Calu3 (cell line): ENCODE measurements at regions not wholly inside any gene's neighbourhood (a gene's known extent, or its start where the extent isn't known, plus 50 kb on each side); places are given as distances from the start of the nearest gene placed in this dataset.
A peak's percentile ranks its signal among the peaks of the same experiment; 100 is the strongest.

Source experiments
- BruUV-seq: library from RNA; stranded (reverse); fragments of 400-500 nt; replicated peaks from 2 replicates; lab custom pipeline; 2021; lab: Mats Ljungman, UMichigan
- CTCF ChIA-PET: fragments of 300-600 bp; sonication (Branson Sonifier 250); formaldehyde crosslinking; loops from one replicate; lab custom pipeline; 2022; ENCODE audit warnings: antibody characterized with exemption; lab: Charles Lee
- DNase-seq: peaks from one replicate; pipeline ENCODE4 v3.0.0; 2022
- H3K27ac Mint-ChIP-seq: one replicate; pipeline ENCODE4 v1.8.0; 2022; ENCODE audit warnings: mixed read lengths; ENCODE audit not compliant: unreplicated experiment
- H3K27me3 Mint-ChIP-seq: one replicate; pipeline ENCODE4 v1.8.0; 2022; ENCODE audit warnings: mixed read lengths; ENCODE audit not compliant: unreplicated experiment
- H3K36me3 Mint-ChIP-seq: one replicate; pipeline ENCODE4 v1.8.0; 2022; ENCODE audit warnings: mild to moderate bottlenecking, moderate library complexity, mixed read lengths; ENCODE audit not compliant: insufficient read depth, unreplicated experiment
- H3K4me1 Mint-ChIP-seq: one replicate; pipeline ENCODE4 v1.8.0; 2022; ENCODE audit warnings: mild to moderate bottlenecking, low read depth, mixed read lengths; ENCODE audit not compliant: unreplicated experiment
- H3K4me3 Mint-ChIP-seq: one replicate; pipeline ENCODE4 v1.8.0; 2022; ENCODE audit warnings: mild to moderate bottlenecking, low read depth, moderate library complexity, mixed read lengths; ENCODE audit not compliant: unreplicated experiment
- H3K9me3 Mint-ChIP-seq: one replicate; pipeline ENCODE4 v1.8.0; 2022; ENCODE audit warnings: low read depth, mixed read lengths; ENCODE audit not compliant: unreplicated experiment
- intact Hi-C: fragments of 100-400 bp; cut with micrococcal nuclease; formaldehyde crosslinking; loops from one replicate; pipeline ENCODE4 v1.10.0; 2022; ENCODE audit not compliant: unreplicated experiment
- TF ChIP-seq, protein P1 (sequence below): fragments of 200-600 bp; IDR thresholded peaks from one replicate; pipeline ENCODE4 v1.8.0; 2022; ENCODE audit warnings: antibody characterized with exemption; ENCODE audit not compliant: unreplicated experiment

GRCh38 chr2:172372436-172372835, 55.0 kb upstream of the ITGA6 start:
- Mint-ChIP-seq H3K4me3 (no peak overlapping the region), H3K9me3 (peaks cover 2% of the 10 kb centered on the region), H3K27ac (no peak overlapping the region), H3K4me1 (peaks cover 50% of the 10 kb centered on the region), H3K27me3 (no peaks in the 10 kb centered on the region), H3K36me3 (peaks cover 7% of the 10 kb centered on the region)
- BruUV-seq, result no TSS peak
- CTCF ChIA-PET, result no interaction called here
- intact Hi-C loops, result no loop called here
- TF ChIP-seq, protein P1, sequence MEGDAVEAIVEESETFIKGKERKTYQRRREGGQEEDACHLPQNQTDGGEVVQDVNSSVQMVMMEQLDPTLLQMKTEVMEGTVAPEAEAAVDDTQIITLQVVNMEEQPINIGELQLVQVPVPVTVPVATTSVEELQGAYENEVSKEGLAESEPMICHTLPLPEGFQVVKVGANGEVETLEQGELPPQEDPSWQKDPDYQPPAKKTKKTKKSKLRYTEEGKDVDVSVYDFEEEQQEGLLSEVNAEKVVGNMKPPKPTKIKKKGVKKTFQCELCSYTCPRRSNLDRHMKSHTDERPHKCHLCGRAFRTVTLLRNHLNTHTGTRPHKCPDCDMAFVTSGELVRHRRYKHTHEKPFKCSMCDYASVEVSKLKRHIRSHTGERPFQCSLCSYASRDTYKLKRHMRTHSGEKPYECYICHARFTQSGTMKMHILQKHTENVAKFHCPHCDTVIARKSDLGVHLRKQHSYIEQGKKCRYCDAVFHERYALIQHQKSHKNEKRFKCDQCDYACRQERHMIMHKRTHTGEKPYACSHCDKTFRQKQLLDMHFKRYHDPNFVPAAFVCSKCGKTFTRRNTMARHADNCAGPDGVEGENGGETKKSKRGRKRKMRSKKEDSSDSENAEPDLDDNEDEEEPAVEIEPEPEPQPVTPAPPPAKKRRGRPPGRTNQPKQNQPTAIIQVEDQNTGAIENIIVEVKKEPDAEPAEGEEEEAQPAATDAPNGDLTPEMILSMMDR, result no peak
- no peak for DNase-seq

GRCh38 chr2:172373076-172373475, 54.3 kb upstream of the ITGA6 start:
- H3K27ac Mint-ChIP-seq, result no peak overlapping the region
- TF ChIP-seq, protein P1, result no peak
- CTCF ChIA-PET, result no interaction called here
- H3K4me3 Mint-ChIP-seq, result no peak overlapping the region
- DNase-seq, result no peak
- intact Hi-C loops, result no loop called here
- H3K27me3 Mint-ChIP-seq, result no peaks in the 10 kb centered on the region
- peaks cover 7% of the 10 kb centered on the region for H3K36me3 Mint-ChIP-seq
- no TSS peak for BruUV-seq
- H3K9me3 Mint-ChIP-seq, result peaks cover 2% of the 10 kb centered on the region
- H3K4me1 Mint-ChIP-seq, result peaks cover 50% of the 10 kb centered on the region

DNA sequence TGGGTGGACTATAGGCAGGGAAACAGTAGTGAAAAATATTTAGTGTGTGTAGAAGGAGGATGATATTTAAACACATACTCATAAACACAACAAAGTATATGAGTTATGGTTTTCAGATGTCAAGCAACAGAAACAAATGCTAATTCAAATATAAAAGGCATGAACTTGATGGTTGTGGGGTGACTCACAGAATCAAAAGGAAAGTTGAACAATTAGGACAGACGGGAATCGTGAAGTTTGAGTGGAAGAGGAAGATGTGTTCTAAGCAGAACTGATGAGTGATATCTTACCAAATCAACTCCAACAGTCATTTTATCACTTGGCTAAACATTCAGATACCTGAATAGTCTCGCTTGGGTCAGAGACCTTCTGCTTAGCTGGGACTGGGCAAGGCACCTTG, 53.6 kb upstream of the ITGA6 start:
- Mint-ChIP-seq H3K9me3 (peaks cover 2% of the 10 kb centered on the region), H3K4me3 (no peak overlapping the region)
- CTCF ChIA-PET, result no interaction called here

GRCh38 chr2:172374318-172375240, 52.8 kb upstream of the ITGA6 start:
- intact Hi-C loops, result no loop called here
- Mint-ChIP-seq H3K4me1 (peaks cover 50% of the 10 kb centered on the region), H3K27ac (peak overlapping the region; percentile 85), H3K36me3 (peaks cover 7% of the 10 kb centered on the region), H3K4me3 (peak overlapping the region; percentile 50), H3K9me3 (no peaks in the 10 kb centered on the region), H3K27me3 (no peaks in the 10 kb centered on the region)
- CTCF ChIA-PET, result interaction anchor here (0.7 kb wide), 1 partner anchor 105 kb away, joined by 3 read pairs; no protein-coding TSS in a partner anchor
- no TSS peak for BruUV-seq
- peak; percentile 16 for DNase-seq
- TF ChIP-seq, protein P1, result no peak

More for the DNA sequence above, 53.6 kb upstream of the ITGA6 start:
- no TSS peak for BruUV-seq
- intact Hi-C loops, result no loop called here
- Mint-ChIP-seq H3K36me3 (peaks cover 7% of the 10 kb centered on the region), H3K27ac (peak overlapping the region; percentile 85), H3K27me3 (no peaks in the 10 kb centered on the region), H3K4me1 (peaks cover 50% of the 10 kb centered on the region)
- TF ChIP-seq, protein P1, result no peak
- DNase-seq, result no peak
